ENCODE measurements at regions not wholly inside any gene's neighbourhood (a gene's known extent, or its start where the extent isn't known, plus 50 kb on each side); places are given as distances from the start of the nearest gene placed in this dataset.

GRCh38 chr2:6759689-6760088 is 106.0 kb downstream of the CMPK2 start:
- no peak for DNase-seq

GRCh38 chr2:6760132-6760531 is 105.6 kb downstream of the CMPK2 start:
- no peak for DNase-seq

GRCh38 chr2:6764968-6765723 is 100.6 kb downstream of the CMPK2 start:
- DNase-seq, result no peak

- no peak for DNase-seq
Observed at GRCh38 chr2:6769346-6769745, 96.4 kb downstream of the CMPK2 start.

GRCh38 chr2:6770006-6770405 is 95.7 kb downstream of the CMPK2 start:
- DNase-seq, result no peak

GRCh38 chr2:6771634-6772611 is 93.8 kb downstream of the CMPK2 start:
- no peak for DNase-seq

- peak; percentile 64 for DNase-seq
Observed at GRCh38 chr2:6773007-6773693, 92.6 kb downstream of the CMPK2 start.

- no peak for DNase-seq
Observed at GRCh38 chr2:6773694-6774044, 92.0 kb downstream of the CMPK2 start.

GRCh38 chr2:6776125-6776524 is 89.6 kb downstream of the CMPK2 start:
- no peak for DNase-seq

GRCh38 chr2:6777626-6778025 is 88.1 kb downstream of the CMPK2 start:
- DNase-seq, result no peak

- DNase-seq, result peak; percentile 86
Observed at GRCh38 chr2:6780765-6781274, 84.9 kb downstream of the CMPK2 start.

- DNase-seq, result peak; percentile 15
Observed at GRCh38 chr2:6782517-6783237, 83.0 kb downstream of the CMPK2 start.

- DNase-seq, result no peak
Observed at GRCh38 chr2:6783238-6783614, 82.5 kb downstream of the CMPK2 start.

- peak; percentile 58 for DNase-seq
Observed at GRCh38 chr2:6784291-6784690, 81.4 kb downstream of the CMPK2 start.

- no peak for DNase-seq
Observed at GRCh38 chr2:6785493-6785892, 80.2 kb downstream of the CMPK2 start.

GRCh38 chr2:6787376-6787775 is 78.3 kb downstream of the CMPK2 start:
- DNase-seq, result no peak

- DNase-seq, result no peak
Observed at GRCh38 chr2:6788614-6789013, 77.1 kb downstream of the CMPK2 start.

GRCh38 chr2:6789559-6790138 is 76.1 kb downstream of the CMPK2 start:
- DNase-seq, result no peak

- no peak for DNase-seq
Observed at GRCh38 chr2:6791682-6792081, 74.0 kb downstream of the CMPK2 start.

GRCh38 chr2:6792883-6793282 is 72.8 kb downstream of the CMPK2 start:
- DNase-seq, result no peak

- DNase-seq, result peak; percentile 14
Observed at GRCh38 chr2:6793371-6793770, 72.3 kb downstream of the CMPK2 start.

- DNase-seq, result no peak
Observed at GRCh38 chr2:6793913-6794312, 71.8 kb downstream of the CMPK2 start.
